ENCODE measurements at regions not wholly inside any gene's neighbourhood (a gene's known extent, or its start where the extent isn't known, plus 50 kb on each side); places are given as distances from the start of the nearest gene placed in this dataset.

GRCh38 chr9:135244271-135245221 lies 157.1 kb downstream of the OLFM1 start:
- no peak for TF ChIP-seq CTCF (IDR thresholded peaks at IDR 0.05 in 4 of 5, conservative IDR thresholded peaks at IDR 0.05 in 1 of 5)
- TF ChIP-seq POLR2A (IDR thresholded peaks at IDR 0.05), result no peak

Measured in gastrocnemius medialis (tissue), 4 donors.